Epithelial cell of proximal tubule (primary cell): ENCODE measurements at regions not wholly inside any gene's neighbourhood (a gene's known extent, or its start where the extent isn't known, plus 50 kb on each side); places are given as distances from the start of the nearest gene placed in this dataset.

Source experiments
- DNase-seq: peaks from one replicate; pipeline ENCODE4 v3.0.0-alpha.2; 2011; ENCODE audit warnings: low read depth
- H3K4me3 ChIP-seq: 2 replicates; pipeline ENCODE4 v1.5.1; 2011; ENCODE audit warnings: low read depth, mild to moderate bottlenecking, low read length
- CTCF ChIP-seq: conservative IDR thresholded peaks from 2 replicates; pipeline ENCODE4 v1.5.1; 2012; ENCODE audit warnings: low read depth, mild to moderate bottlenecking, low read length

GRCh38 chr13:111449041-111449440 lies 128.6 kb downstream of the TEX29 start:
- H3K4me3 ChIP-seq: no peak overlapping the region
- DNase-seq: no peak
- TF ChIP-seq CTCF: no peak

- no peak for TF ChIP-seq CTCF
- no peak for DNase-seq
- no peak overlapping the region for H3K4me3 ChIP-seq
Observed at GRCh38 chr13:111451402-111451801, 131.0 kb downstream of the TEX29 start.

GRCh38 chr13:111456452-111457230 lies 136.2 kb downstream of the TEX29 start:
- no peak for DNase-seq
- H3K4me3 ChIP-seq: no peak overlapping the region
- no peak for TF ChIP-seq CTCF

- H3K4me3 ChIP-seq: no peak overlapping the region
- no peak for TF ChIP-seq CTCF
- no peak for DNase-seq
Observed at GRCh38 chr13:111458001-111458531, 137.6 kb downstream of the TEX29 start.

- no peak for TF ChIP-seq CTCF
- no peak for DNase-seq
- no peak overlapping the region for H3K4me3 ChIP-seq
Observed at GRCh38 chr13:111458739-111459138, 138.3 kb downstream of the TEX29 start.

- H3K4me3 ChIP-seq: no peak overlapping the region
- no peak for DNase-seq
- TF ChIP-seq CTCF: no peak
Observed at GRCh38 chr13:111459803-111460547, 139.5 kb downstream of the TEX29 start.
